ENCODE measurements at regions not wholly inside any gene's neighbourhood (a gene's known extent, or its start where the extent isn't known, plus 50 kb on each side); places are given as distances from the start of the nearest gene placed in this dataset.

DNA sequence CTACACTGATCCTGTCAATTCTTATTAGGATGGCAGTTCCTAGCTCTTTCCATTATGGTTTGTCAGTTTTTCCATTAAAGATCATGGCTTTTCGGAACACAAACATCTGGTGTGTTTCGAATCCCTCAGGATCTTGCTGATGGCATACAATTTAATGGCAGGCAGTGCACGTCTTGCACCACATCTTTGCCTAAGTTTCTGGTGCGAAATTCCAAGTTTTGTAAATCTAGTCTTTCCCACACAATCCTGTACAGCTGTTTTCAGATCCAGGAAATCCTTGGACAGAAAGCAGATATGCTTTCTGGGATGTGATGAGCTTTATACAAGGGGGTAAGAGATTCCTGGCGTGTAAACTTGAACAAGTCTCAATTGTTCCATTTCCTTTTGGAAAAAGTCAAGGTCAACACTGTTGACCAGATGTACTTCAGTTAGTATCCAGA is 224.3 kb upstream of the PHYHIPL start:
- no peaks in the 10 kb centered on the region for H3K36me3 ChIP-seq (ENCODE audit: control insufficient read depth, insufficient read depth, low read length)

DNA sequence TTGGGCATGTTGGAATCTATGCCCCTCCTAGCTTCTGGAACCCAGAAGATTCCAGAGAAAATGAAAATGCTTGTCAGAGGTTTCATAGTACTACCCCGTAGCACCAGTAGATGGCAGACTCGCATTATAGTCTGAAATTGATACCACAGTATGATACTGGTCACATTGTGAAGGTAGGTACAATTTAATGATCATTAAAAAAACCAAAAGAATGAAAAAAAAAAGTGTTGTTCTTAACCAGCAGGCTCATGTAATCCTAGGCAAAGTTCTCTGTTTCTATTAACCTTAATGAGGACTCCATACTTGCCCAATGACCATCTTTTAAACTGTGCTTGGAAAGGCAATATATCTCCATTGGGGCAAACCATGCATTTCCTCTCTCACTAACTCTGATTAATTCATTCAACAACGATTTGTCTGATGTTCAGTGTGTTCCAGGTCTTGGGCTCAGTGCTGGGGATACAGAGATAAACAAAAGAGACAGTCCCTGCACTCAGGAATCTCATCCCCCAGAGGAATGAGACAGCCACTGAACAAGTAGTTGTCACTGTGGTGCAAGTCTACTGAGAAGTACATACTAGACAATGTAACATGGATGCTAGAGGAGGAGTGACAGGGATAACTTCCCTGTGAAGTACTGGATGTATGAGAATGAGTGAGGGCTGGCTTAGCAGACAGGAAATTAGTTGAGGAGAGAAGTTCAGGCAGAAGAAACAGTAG is 223.5 kb upstream of the PHYHIPL start:
- Histone ChIP-seq H3K4me3 (replicated peaks; ENCODE audit: low read depth, low read length) (no peak overlapping the region), H3K36me3 (ENCODE audit: control insufficient read depth, insufficient read depth, low read length) (no peaks in the 10 kb centered on the region), H3K27me3 (replicated peaks; ENCODE audit: control insufficient read depth, insufficient read depth, low read length) (no peaks in the 10 kb centered on the region)
- peak; percentile 9 for DNase-seq (ENCODE audit: extremely low read depth, insufficient read length)
- TF ChIP-seq, protein P1, sequence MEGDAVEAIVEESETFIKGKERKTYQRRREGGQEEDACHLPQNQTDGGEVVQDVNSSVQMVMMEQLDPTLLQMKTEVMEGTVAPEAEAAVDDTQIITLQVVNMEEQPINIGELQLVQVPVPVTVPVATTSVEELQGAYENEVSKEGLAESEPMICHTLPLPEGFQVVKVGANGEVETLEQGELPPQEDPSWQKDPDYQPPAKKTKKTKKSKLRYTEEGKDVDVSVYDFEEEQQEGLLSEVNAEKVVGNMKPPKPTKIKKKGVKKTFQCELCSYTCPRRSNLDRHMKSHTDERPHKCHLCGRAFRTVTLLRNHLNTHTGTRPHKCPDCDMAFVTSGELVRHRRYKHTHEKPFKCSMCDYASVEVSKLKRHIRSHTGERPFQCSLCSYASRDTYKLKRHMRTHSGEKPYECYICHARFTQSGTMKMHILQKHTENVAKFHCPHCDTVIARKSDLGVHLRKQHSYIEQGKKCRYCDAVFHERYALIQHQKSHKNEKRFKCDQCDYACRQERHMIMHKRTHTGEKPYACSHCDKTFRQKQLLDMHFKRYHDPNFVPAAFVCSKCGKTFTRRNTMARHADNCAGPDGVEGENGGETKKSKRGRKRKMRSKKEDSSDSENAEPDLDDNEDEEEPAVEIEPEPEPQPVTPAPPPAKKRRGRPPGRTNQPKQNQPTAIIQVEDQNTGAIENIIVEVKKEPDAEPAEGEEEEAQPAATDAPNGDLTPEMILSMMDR (IDR thresholded peaks at IDR 0.05; ENCODE audit: insufficient read depth, low read length, poor library complexity, severe bottlenecking): peak; percentile 71

More for the DNA sequence above, 224.3 kb upstream of the PHYHIPL start:
- TF ChIP-seq, protein P1 (IDR thresholded peaks at IDR 0.05; ENCODE audit: insufficient read depth, low read length, poor library complexity, severe bottlenecking): no peak
- no peak overlapping the region for H3K4me3 ChIP-seq (replicated peaks; ENCODE audit: low read depth, low read length)
- no peak for DNase-seq (ENCODE audit: extremely low read depth, insufficient read length)
- H3K27me3 ChIP-seq (replicated peaks; ENCODE audit: control insufficient read depth, insufficient read depth, low read length): no peaks in the 10 kb centered on the region

DNA sequence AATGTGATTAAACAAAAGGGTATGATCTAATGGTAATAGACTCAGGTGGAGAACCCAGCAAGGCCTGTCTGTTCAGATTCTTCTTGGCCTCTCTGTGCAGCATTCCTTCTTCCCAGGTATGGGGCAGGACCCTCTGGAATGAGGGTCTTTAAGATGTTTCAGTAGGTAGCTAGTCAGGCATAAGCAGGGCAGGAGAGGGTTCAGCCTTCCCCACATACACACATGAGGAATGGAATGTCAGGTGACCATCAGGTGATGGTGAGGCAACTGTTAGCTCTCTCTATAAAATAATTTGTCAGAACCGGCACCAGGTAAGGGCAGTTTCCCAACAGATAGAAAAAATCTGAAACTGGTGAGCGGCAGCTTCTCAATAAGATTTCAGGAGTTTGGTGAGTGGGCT is 222.3 kb upstream of the PHYHIPL start:
- TF ChIP-seq, protein P1 (IDR thresholded peaks at IDR 0.05; ENCODE audit: insufficient read depth, low read length, poor library complexity, severe bottlenecking): no peak
- H3K4me3 ChIP-seq (replicated peaks; ENCODE audit: low read depth, low read length): no peak overlapping the region
- no peak for DNase-seq (ENCODE audit: extremely low read depth, insufficient read length)
- H3K27me3 ChIP-seq (replicated peaks; ENCODE audit: control insufficient read depth, insufficient read depth, low read length): no peaks in the 10 kb centered on the region; the same call in 1 of the 2 replicates
- no peaks in the 10 kb centered on the region for H3K36me3 ChIP-seq (ENCODE audit: control insufficient read depth, insufficient read depth, low read length)

DNA sequence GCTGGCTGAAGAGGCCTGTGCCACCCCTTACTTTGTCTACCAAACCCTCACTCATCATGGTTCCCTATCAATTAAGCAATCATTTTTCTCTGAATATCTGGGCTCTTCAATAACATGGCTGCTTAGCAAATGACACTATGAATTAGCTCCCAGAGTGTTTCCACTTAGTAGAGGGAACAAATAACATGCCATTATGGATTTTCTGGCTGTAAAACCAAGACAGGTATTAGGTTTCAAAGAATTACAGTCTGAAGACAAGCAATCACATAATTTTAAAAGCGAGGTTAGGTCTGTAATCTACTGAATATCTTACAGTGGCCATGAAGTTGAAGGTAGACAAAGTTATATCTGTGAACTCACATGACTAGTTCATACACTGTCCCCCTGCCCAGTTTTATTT is 220.8 kb upstream of the PHYHIPL start:
- no peak for DNase-seq (ENCODE audit: extremely low read depth, insufficient read length)
- H3K27me3 ChIP-seq (replicated peaks; ENCODE audit: control insufficient read depth, insufficient read depth, low read length): no peaks in the 10 kb centered on the region; the same call in 1 of the 2 replicates
- H3K36me3 ChIP-seq (ENCODE audit: control insufficient read depth, insufficient read depth, low read length): no peaks in the 10 kb centered on the region
- no peak overlapping the region for H3K4me3 ChIP-seq (replicated peaks; ENCODE audit: low read depth, low read length)
- TF ChIP-seq, protein P1 (IDR thresholded peaks at IDR 0.05; ENCODE audit: insufficient read depth, low read length, poor library complexity, severe bottlenecking): no peak

DNA sequence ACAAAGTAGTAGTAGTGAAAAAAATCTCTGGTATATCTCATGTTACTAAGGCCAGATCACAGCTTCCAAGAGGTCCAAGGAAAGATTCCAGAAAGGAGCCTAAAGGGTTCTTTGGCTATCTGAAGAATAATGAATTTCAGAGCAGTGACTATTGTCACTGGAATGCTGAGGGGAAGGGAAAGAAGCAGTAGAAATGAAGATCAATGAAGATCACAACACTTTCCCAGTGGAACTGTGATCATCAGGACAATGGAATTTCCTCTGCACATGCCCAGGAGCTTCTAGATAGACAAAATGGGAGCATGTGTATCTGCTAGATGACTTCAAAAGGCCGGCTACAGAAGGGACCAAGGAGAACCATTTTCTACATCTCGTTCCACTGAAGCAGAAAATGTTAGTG is 219.5 kb upstream of the PHYHIPL start:
- H3K27me3 ChIP-seq (replicated peaks; ENCODE audit: control insufficient read depth, insufficient read depth, low read length): no peaks in the 10 kb centered on the region; the same call in 1 of the 2 replicates
- DNase-seq (ENCODE audit: extremely low read depth, insufficient read length): no peak
- no peak overlapping the region for H3K4me3 ChIP-seq (replicated peaks; ENCODE audit: low read depth, low read length)
- TF ChIP-seq, protein P1 (IDR thresholded peaks at IDR 0.05; ENCODE audit: insufficient read depth, low read length, poor library complexity, severe bottlenecking): no peak
- no peaks in the 10 kb centered on the region for H3K36me3 ChIP-seq (ENCODE audit: control insufficient read depth, insufficient read depth, low read length)

All from GM06990 (cell line).